GM19025 (cell line): ENCODE measurements at regions not wholly inside any gene's neighbourhood (a gene's known extent, or its start where the extent isn't known, plus 50 kb on each side); places are given as distances from the start of the nearest gene placed in this dataset.

ENCODE experiments used
- ATAC-seq: cut with Tn5 transposase; IDR thresholded peaks from one replicate; pipeline ENCODE4 v1.9.1; 2021; ENCODE audit warnings: mild to moderate bottlenecking, low read depth, moderate library complexity; ENCODE audit not compliant: unreplicated experiment

GRCh38 chr4:12265554-12265953 lies 836.9 kb upstream of the HS3ST1 start:
- ATAC-seq: no peak

- no peak for ATAC-seq
Measured at GRCh38 chr4:12260453-12260852, 831.8 kb upstream of the HS3ST1 start.

- no peak for ATAC-seq
Measured at GRCh38 chr4:12244973-12245372, 816.3 kb upstream of the HS3ST1 start.

- ATAC-seq: no peak
Measured at GRCh38 chr4:12242354-12242753, 813.7 kb upstream of the HS3ST1 start.

GRCh38 chr4:12239897-12240636 lies 811.4 kb upstream of the HS3ST1 start:
- no peak for ATAC-seq

- no peak for ATAC-seq
Measured at GRCh38 chr4:12231098-12231497, 802.4 kb upstream of the HS3ST1 start.

- ATAC-seq: no peak
Measured at GRCh38 chr4:12221031-12221430, 792.3 kb upstream of the HS3ST1 start.

GRCh38 chr4:12211636-12212035 lies 782.9 kb upstream of the HS3ST1 start:
- no peak for ATAC-seq

- ATAC-seq: no peak
Measured at GRCh38 chr4:12207396-12207795, 778.7 kb upstream of the HS3ST1 start.

GRCh38 chr4:12206091-12206490 lies 777.4 kb upstream of the HS3ST1 start:
- no peak for ATAC-seq

GRCh38 chr4:12203945-12204344 lies 775.3 kb upstream of the HS3ST1 start:
- ATAC-seq: no peak

GRCh38 chr4:12200226-12200625 lies 771.5 kb upstream of the HS3ST1 start:
- no peak for ATAC-seq

GRCh38 chr4:12186526-12186925 lies 757.8 kb upstream of the HS3ST1 start:
- ATAC-seq: no peak

- ATAC-seq: no peak
Measured at GRCh38 chr4:12178614-12179610, 750.2 kb upstream of the HS3ST1 start.

GRCh38 chr4:12177416-12177815 lies 748.7 kb upstream of the HS3ST1 start:
- ATAC-seq: no peak

- no peak for ATAC-seq
Measured at GRCh38 chr4:12173496-12173895, 744.8 kb upstream of the HS3ST1 start.

- ATAC-seq: no peak
Measured at GRCh38 chr4:12172198-12172973, 743.7 kb upstream of the HS3ST1 start.

- no peak for ATAC-seq
Measured at GRCh38 chr4:12170308-12170707, 741.6 kb upstream of the HS3ST1 start.

- no peak for ATAC-seq
Measured at GRCh38 chr4:12165616-12166015, 736.9 kb upstream of the HS3ST1 start.

- no peak for ATAC-seq
Measured at GRCh38 chr4:12146339-12146738, 717.6 kb upstream of the HS3ST1 start.

- ATAC-seq: no peak
Measured at GRCh38 chr4:12145768-12146167, 717.1 kb upstream of the HS3ST1 start.
